ENCODE measurements at regions not wholly inside any gene's neighbourhood (a gene's known extent, or its start where the extent isn't known, plus 50 kb on each side); places are given as distances from the start of the nearest gene placed in this dataset.

- no peak for TF ChIP-seq ZNF462 (CRISPR knock-in tag; IDR thresholded peaks at IDR 0.05)
- TF ChIP-seq ZNF331 (CRISPR knock-in tag; IDR thresholded peaks at IDR 0.05; ENCODE audit: low read depth) = no peak
Measured at GRCh38 chr18:40882468-40882867, 1072.6 kb upstream of the PIK3C3 start (continued).

- Mint-ChIP-seq H3K36me3 (ENCODE audit: low read depth) (peaks cover 5% of the 10 kb centered on the region; the same call in 2 of the 3 replicates), H3K27ac (no peak overlapping the region), H3K4me1 (peaks cover 39% of the 10 kb centered on the region), H3K4me3 (no peak overlapping the region), H3K9me3 (peaks cover 6% of the 10 kb centered on the region), H3K27me3 (ENCODE audit: insufficient read depth, low read depth, poor library complexity) (no peaks in the 10 kb centered on the region)
- Histone ChIP-seq H3F3A (replicated peaks; ENCODE audit: low read depth) (no peaks in the 10 kb centered on the region), H3K9me2 (ENCODE audit: insufficient read depth) (peaks cover 6% of the 10 kb centered on the region; the same call in 1 of the 2 replicates), H3K36me3 (ENCODE audit: insufficient read depth) (no peaks in the 10 kb centered on the region), H2AFZ (no peak overlapping the region), H3K79me2 (replicated peaks; ENCODE audit: insufficient read depth) (no peaks in the 10 kb centered on the region), H3K4me2 (0 out of 2 replicates have a peak overlapping the region, but pooled peaks have one; percentile 5), H3K4me1 (ENCODE audit: insufficient read depth) (peaks cover 32% of the 10 kb centered on the region), H3K4me3 (no peak overlapping the region), H3K27me3 (ENCODE audit: insufficient read depth) (no peaks in the 10 kb centered on the region), H3K27ac (ENCODE audit: low read depth) (no peak overlapping the region), H4K20me1 (replicated peaks; ENCODE audit: insufficient read depth) (no peaks in the 10 kb centered on the region)
- DNase-seq (ENCODE audit: low spot score) = peak; percentile 42
- peak; percentile 79 for ATAC-seq
- TF ChIP-seq STAT1 (IDR thresholded peaks at IDR 0.05; ENCODE audit: unreplicated experiment) (no peak), ZNF462 (CRISPR knock-in tag; IDR thresholded peaks at IDR 0.05) (peak; percentile 34; the same call in 1 of the 2 replicates), CTCF (conservative IDR thresholded peaks at IDR 0.05; ENCODE audit: low read depth in 2 of 2) (no peak), EZH2phosphoT487 (IDR thresholded peaks at IDR 0.05; ENCODE audit: unreplicated experiment) (no peak)
Measured at GRCh38 chr18:40878371-40878770, 1076.7 kb upstream of the PIK3C3 start.

Measured in GM23338 (cell line).